ENCODE measurements at regions not wholly inside any gene's neighbourhood (a gene's known extent, or its start where the extent isn't known, plus 50 kb on each side); places are given as distances from the start of the nearest gene placed in this dataset.

GRCh38 chr3:29214009-29214658, 66.7 kb upstream of the RBMS3 start:
- DNase-seq (ENCODE audit: extremely low read depth, low read depth): no peak
- no peak for TF ChIP-seq CTCF (IDR thresholded peaks at IDR 0.05; ENCODE audit: low read depth, low read length, missing control alignments)
- H3K4me3 ChIP-seq (replicated peaks; ENCODE audit: low read depth, low read length): no peak overlapping the region

GRCh38 chr3:29215948-29216347, 64.9 kb upstream of the RBMS3 start:
- no peak for TF ChIP-seq CTCF (IDR thresholded peaks at IDR 0.05; ENCODE audit: low read depth, low read length, missing control alignments)
- H3K4me3 ChIP-seq (replicated peaks; ENCODE audit: low read depth, low read length): no peak overlapping the region
- DNase-seq (ENCODE audit: extremely low read depth, low read depth): no peak

- DNase-seq (ENCODE audit: extremely low read depth, low read depth): no peak
- no peak overlapping the region for H3K4me3 ChIP-seq (replicated peaks; ENCODE audit: low read depth, low read length)
- no peak for TF ChIP-seq CTCF (IDR thresholded peaks at IDR 0.05; ENCODE audit: low read depth, low read length, missing control alignments)
Observed at GRCh38 chr3:29226706-29227105, 54.2 kb upstream of the RBMS3 start.

- H3K4me3 ChIP-seq (replicated peaks; ENCODE audit: low read depth, low read length): no peak overlapping the region
- no peak for TF ChIP-seq CTCF (IDR thresholded peaks at IDR 0.05; ENCODE audit: low read depth, low read length, missing control alignments)
- DNase-seq (ENCODE audit: extremely low read depth, low read depth): no peak
Observed at GRCh38 chr3:29227307-29227706, 53.6 kb upstream of the RBMS3 start.

All from HFF-Myc (cell line).